DMS79 treated with DMSO at 0.1 percent for 48 hours (cell line): ENCODE measurements at regions not wholly inside any gene's neighbourhood (a gene's known extent, or its start where the extent isn't known, plus 50 kb on each side); places are given as distances from the start of the nearest gene placed in this dataset.
"Not testable (repeated sequence)": the region's sequence is repeated elsewhere in the genome, so short reads cannot be mapped to it uniquely, and the experiment has no call there.

Source experiments
- DNase-seq: peaks from one replicate; lab custom pipeline; 2025; lab: John Stamatoyannopoulos, UW

DNA sequence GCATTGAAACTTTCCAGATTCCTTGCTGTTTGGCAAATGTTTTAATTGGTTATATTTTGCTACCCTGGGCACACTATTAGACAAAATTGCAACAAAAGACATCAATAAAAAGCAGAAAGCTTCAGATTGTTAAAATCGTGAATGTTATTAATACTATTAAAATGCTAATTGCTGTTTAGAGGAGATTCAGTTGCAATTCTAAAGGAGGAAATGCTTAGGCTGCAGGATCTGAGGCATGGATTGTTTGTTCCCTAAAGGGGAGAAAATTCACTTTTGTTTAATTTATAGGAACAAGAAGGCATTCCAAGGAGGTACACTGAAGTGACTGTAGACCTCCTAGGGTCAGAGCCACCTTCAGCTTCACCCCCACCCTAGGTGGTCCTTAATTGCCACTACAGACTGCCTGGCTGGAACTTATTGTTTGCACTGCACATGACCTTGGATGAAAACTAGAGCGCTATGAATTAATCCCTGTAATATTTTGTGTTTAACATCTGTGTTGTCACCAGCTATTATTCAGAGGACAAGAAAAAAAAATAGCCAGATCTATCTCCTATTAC is 1266.9 kb upstream of the ADGRL2 start:
- no peak for DNase-seq

DNA sequence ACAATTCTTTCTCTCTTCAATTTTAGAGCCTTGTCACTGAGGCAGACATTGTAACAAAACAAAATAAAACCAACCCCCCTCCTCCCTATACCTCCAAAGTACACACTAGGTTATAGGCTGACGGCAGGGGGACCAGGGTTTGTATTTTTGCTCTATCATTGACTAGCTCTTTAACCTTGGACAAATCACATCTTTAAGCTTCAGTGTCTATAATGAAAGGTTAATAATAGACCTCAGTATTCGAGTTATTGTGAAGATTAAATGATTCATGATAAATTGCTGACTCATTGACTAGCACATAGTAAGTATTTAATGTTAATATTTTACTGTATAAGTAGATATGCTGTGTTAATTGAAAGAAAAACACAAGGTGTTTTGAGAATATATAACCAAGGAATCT is 1267.6 kb upstream of the ADGRL2 start:
- no peak for DNase-seq

DNA sequence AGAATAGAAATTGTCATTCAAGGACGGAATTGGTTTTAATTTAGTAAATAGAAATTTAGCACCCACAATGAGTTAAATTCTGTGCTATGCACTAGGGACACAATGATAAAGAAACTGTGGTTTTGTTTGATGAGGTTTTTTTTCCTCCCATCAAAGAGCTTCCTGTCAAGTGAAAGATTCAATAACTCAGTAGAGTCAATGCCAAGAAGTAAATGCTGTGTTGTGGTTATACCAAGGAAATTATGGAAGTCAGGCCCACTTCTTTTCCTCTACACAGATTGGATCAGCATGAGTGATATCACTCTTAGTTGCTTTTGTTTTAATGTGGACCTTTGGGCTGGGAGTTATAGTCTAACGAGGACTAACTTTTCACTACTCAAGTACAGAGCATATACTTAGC is 1269.6 kb upstream of the ADGRL2 start:
- no peak for DNase-seq

DNA sequence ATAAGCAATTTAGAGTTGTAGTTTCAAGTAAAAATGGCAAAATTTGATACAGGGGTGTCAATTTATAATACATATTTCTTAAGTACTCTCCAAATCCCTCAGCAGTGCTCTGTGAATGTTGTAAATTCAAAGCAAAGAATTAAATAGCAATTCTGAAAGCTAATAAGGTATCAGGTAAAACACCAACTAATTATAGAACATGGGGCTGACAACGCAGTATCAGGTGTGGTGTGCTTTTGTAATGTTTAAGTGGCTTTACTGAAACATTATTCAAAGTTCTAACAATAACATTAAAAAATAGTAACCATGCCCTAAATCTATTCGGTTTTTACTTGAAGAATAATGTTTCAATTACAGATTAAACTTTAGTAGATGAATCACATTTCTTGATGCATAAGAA is 1271.2 kb upstream of the ADGRL2 start:
- no peak for DNase-seq

DNA sequence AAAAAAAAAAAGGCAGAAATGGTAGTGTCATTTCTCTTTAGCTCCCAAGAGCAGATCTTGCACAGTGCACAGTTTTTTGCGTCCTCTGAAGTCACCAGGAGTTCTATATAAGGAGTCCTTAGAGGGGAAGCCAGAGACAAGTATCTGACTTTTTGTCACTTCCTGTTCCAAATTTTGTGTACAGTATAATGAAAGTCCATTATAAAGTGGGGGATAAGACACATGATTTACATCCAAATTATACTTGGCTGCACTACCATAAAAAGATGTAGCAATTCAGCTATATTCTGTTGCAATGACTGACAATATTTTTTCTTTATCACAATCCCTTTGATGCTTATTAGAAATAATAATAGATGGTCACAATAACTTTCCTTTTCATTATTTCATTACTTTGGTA is 1276.9 kb upstream of the ADGRL2 start:
- no peak for DNase-seq

DNA sequence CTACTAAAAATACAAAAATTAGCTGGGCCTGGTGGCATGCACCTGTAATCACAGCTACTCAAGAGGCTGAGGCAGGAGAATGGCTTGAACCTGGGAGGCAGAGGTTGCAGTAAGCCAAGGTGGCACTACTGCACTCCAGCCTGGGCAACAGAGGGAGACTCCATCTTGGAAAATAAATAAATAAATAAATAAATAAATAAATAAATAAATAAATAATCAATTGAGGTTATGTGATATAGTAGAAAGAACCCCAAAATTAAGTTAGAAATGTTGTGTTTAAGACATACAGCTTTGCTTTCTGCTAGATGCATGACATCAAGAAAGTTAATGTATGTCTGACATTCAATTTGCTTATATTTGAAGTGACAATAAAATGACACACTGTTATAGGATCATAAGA is 1277.7 kb upstream of the ADGRL2 start:
- DNase-seq, result not testable (repeated sequence)

DNA sequence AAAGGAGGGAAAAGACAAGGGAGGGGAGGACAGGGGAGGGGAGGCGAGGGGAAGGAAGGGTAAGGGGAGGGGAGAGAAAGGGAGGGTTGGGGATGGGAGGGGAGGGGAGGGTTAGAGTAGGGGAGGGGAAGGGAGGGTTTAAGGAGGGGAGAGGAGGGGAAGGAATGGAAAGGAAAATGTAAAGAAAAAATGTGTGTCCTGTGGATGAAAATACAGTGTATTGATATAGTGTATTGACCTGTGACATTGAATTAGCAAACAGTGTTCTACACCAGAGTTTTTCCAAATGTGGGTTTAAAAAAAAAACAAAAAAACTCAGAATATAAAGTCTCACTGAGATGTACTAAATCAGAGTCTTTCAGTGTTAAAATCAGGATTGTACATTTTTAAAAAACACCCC is 1279.8 kb upstream of the ADGRL2 start:
- no peak for DNase-seq

DNA sequence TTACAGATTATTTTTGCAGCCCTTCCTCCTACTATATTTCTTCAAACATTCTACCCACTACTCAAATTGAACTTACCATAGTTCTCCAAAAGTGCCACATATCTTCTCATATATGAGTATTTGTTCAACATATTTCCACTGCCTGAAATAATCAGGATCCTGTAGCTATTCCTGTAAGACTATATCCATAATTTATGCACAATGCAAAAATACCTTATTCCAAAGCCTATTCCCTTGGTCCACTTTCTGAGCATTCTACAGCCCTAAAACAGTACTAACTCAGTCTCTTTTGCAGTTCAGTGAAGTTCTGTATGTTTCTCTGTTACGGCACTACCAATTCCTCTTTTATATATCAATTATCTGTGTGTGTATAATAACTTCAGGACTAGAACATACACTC is 1283.7 kb upstream of the ADGRL2 start:
- DNase-seq, result no peak

DNA sequence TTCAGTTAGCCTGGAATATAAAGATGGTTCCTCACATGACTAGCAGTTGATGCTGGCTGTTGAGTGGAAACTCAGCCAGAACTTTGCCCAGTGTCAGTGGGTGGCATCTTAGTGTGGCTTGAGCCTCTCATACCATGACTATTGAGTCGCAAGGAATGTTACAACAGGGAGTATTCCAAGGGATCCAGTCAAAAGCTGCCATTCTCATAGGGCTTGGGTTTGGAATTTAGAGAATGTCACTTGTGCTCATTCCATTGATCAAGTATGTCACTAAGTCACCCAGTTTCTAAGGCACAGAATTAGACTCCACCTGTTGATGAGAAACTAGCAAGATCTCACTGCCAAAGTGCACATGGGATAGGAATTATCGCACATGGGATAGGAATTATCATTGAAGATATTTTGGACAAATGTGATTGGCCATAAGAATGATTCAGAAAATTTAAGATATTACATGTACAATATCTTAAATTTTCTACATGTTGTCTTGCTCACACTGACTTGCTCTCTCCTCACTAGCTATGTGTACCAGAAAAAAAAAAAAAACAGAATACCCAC is 1290.7 kb upstream of the ADGRL2 start:
- no peak for DNase-seq

DNA sequence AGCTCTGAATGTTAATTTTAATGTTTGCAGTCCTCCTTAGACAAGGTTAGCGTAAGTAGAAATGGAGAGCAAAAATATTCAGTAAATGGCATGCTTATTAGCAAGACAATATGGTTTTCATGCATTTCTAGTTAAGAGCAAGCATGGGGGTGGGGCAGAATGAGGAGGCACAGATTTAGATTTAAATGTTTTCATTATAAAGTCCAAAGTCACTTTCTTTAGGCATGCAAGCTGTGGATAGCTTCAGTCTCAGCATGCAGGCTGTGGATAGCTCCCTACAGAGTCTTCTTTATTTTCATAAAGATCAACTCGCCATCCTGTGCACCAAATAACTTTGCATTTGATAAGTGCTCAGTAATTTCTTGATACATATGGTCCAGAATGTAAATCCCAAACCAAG is 1294.5 kb upstream of the ADGRL2 start:
- DNase-seq, result no peak

DNA sequence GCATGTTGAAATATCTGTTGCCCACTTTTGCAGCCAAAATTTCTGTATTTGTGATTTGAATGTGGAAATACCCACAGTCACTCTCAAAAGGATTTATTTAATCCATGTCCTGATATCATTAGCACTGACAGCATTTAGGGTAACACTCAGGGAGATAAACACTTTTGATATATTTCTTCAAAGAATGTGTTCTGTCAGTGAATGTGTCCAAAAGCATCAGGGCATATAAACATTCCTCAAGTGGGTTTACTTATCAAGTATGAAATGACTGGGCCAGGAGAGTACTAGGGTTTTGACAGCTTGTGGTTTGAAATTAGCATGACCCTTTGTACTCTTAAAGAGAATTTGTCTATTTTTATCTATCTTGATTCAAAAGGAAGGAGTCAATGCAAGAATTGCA is 1302.1 kb upstream of the ADGRL2 start:
- no peak for DNase-seq

DNA sequence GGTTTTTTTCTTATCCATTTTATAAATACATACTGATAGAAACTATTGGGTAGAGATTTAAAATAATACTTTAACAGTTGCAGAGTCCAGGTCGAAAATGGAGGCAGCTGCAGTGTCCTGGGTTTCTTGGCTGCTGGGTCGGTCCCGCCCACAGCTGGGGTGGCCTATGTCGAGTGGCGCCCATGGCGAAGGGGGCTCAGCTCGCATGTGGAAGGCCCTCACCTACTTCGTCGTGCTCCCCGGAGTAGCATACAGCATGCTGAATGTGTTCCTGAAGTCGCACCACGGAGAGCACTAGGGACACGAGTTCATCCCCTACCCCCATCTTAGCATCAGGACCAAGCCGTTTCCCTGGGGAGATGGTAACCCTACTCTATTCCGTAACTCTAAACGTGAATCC is 1304.9 kb upstream of the ADGRL2 start:
- DNase-seq, result no peak

DNA sequence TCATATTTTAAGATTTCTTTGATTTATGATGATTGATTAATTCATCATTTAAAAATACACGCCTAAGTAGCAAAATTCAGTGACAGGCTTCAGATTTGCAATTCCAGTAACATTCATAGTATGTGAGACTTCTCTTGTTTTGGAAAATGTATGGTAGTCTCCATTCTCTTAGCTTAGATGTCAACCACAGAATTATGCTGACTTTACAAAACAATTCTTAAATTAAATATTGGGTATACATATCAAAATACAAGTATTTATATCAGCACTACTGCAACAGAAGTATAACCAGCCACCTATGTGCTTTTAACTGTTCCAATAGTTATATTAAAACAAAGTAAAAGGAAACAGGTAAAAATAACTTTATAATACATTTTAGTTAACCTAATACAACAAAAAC is 1328.6 kb upstream of the ADGRL2 start:
- no peak for DNase-seq

DNA sequence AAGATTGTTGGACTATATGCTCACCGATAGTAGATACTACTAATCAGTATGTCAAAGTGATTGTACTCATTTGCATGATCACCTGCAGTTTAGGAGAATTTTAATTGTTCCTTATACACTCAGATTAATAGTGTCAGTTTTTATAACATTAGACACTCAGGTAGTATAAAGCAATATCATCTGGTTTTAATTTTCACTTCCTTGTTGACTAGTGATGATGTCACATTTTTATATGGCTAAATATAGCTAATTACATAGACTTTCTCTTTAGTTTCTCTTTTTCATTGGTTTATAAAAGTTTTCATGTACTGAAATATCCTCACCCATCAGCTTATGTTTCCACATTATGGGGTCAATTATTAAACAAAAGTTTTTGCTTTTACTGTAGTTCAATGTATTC is 1332.4 kb upstream of the ADGRL2 start:
- no peak for DNase-seq

DNA sequence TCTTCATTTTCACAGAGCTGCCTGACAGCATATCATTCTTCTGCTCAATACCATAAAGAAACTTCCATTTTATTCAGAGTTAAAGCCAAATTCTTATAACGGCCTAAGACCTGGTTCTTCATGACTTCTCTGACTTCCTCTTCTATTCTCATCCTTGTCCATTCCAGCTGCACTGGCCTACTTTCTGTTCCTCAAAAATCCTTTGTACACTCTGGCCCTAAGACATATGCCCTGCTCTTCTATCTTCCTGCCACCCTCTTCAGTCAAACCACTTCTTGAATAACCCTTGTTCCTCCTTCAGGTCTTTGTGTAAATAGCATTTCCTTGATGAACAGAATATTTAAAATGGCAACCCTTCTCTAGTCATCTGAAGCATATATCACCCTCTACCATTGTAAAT is 1338.7 kb upstream of the ADGRL2 start:
- no peak for DNase-seq

DNA sequence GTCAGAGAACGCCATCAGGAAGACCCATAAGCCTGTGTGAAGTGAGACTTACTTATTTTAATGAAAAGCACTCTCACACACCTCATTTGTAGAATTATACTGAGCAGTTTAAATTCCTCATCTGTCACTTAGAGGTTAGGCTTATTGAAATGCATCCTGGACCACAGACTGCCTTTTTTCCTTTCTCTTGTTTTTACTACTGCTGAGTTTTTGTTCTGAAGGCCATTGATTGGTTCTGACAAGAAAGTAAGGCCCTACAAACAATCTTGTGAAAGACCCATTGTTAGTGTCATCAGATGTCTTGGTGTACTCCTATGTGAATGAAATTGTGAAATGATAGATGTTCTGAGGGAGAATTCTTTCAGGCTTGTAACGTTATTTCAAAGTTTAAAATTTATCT is 1343.3 kb upstream of the ADGRL2 start:
- no peak for DNase-seq

DNA sequence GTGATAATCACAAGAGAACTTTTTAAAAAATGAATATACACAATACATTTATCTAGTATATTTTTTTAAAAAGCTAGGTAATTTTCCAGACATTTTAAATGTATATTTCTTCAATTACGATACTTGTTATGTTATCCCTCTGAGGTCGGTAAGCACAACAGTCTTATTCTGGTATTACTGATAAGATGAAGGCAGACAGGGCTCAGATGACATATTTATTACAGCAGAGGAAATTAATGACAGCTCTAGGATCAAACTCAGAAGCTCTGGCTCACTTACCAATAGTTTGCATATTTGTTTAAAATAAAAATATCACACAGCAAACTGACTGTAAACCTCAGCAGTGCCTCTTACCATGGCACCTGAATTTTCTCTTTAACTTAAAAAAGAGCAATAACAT is 1347.0 kb upstream of the ADGRL2 start:
- no peak for DNase-seq

DNA sequence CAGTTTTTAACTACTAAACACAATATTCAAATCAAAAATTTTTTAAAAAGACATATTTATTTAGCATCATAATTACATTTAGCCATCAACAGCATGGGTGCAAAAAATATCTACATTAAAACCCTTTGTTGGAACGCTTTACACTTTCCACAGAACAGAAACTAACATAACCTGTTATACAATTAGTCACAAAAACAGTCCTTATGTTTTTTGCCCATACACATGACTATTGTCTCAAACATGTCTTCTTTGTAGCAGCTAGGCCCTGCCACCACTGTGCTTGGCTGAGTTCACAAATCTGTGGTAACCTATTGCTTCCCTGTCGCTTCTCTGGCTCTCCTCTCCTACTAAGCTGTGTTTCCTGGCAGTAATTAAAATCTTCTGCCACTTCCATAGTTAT is 1350.0 kb upstream of the ADGRL2 start:
- DNase-seq, result no peak

DNA sequence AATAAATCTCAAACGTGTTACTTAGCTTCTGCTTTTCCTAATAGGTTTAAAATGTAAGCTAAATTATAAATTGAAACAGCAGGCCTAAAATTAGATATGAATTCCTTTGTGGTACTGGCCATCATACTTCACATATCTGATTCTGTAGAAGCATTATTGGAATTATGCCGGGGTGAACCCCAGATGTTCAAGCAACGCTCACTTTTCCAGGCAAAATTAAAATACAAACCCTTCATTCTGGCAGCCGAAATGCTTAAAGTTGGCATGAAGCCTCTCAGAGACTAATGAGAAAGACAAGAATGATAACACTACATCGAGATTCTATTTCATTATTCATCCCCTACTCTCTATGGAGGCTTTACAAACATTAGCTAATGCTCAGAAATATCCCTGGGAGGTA is 1352.7 kb upstream of the ADGRL2 start:
- no peak for DNase-seq

DNA sequence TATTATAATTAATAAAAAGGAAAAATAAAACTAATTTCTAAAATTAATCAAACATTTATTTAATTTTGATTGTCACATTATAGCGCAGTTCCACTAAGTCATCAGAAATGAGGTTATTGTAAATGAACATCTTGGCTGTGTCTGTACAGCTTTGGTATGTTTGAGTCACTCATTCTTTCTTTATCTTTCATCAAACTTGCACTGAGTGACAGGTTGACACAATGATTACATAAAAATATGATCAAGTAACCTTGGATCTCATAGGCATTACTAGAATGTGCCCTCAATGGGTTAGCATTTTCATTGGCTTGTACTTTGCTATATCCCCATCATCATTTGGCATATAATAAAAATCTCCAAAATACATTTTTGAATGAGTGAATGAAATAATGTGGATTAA is 1353.2 kb upstream of the ADGRL2 start:
- DNase-seq, result no peak

DNA sequence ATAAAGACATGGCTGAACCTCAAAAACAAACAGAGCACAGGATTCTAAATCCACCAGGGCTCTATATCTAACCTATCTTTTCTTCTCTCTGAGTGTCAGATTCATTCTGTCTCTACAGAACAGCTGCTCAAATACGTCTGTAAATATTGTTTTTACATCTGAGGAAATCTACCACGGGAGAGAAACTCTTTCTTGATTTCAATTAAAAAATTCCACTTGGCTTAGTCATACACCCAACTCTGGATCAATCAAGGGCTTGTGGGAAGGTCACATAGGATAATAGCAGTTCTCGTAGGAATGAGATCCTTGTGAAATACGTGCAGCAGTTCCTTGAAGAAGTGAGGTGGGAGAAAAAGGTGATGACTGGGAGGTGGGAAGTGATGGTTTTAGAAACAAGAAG is 1355.7 kb upstream of the ADGRL2 start:
- DNase-seq, result no peak

DNA sequence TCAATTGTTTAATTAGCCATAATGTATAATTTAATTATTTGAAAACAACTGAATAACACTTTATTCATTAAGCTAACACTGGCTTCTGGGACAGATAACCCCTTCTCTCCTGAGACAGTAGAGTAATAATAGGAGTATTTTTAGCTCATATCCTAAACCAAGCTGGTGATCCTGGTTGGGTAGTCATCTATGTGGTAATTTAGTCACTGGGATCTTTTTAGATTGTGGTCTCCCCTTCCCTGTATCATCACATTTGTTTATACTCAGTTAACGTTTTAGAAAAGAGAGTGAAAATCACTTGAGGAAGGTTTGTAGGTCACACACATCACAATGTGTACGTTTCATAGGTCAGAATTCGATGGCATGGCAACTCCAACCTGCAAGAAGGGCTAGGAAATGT is 1356.6 kb upstream of the ADGRL2 start:
- DNase-seq, result no peak

DNA sequence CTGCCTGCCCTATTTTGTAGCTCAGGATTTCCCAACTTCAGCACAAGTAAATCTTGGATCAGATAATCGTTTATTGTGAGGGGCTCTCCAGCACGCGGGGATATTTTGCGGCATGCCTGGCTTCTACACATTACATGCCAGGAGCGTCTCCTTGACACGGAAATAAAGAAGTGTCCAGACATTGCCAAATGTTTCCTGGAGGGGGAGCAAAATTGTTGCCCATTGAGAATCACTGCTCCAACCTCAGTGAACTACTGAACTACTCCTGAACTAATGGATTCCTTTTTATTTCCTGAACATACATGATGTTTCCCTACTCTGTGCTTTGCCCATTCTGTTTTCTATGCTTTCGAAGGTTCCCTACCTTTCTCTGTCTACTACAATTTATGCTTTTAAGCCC is 1359.1 kb upstream of the ADGRL2 start:
- DNase-seq, result no peak

DNA sequence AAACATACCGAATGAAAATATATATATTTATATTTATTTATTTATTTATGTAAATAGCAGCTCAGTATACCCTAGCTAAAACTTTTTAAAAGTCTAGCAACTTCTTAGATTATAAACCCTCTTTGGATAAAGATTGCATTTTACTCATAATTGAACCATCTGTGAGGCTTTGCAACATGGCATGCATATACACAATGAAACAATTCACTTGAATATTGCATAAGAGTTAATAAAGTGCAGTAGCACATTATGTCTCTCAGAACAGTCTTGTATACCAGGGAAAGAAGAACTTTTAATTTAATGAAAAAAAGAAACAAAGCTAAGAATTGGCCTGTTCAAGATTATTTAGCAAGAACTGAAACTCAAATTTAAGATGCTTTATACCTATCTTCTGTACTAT is 1363.9 kb upstream of the ADGRL2 start:
- no peak for DNase-seq

DNA sequence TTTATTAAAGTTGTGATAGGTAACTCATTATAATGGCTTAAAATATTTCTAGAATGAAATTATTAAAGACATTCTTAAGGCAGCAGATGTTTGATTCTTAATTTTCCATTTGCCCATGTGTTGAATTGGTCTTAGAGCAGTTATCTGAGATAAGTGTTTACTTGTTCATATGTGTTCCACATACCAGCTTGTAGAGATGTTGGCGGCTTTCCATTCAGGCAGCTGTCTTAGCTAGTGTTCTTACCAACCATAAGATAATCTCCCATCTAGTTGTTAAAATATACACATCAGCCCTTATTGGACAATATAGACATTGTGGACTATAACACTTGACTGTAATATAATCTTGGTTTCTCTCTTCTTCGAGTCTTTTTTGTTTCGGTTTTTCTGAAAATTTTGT is 1372.9 kb upstream of the ADGRL2 start:
- DNase-seq, result no peak
